ENCODE measurements at regions not wholly inside any gene's neighbourhood (a gene's known extent, or its start where the extent isn't known, plus 50 kb on each side); places are given as distances from the start of the nearest gene placed in this dataset.

DNA sequence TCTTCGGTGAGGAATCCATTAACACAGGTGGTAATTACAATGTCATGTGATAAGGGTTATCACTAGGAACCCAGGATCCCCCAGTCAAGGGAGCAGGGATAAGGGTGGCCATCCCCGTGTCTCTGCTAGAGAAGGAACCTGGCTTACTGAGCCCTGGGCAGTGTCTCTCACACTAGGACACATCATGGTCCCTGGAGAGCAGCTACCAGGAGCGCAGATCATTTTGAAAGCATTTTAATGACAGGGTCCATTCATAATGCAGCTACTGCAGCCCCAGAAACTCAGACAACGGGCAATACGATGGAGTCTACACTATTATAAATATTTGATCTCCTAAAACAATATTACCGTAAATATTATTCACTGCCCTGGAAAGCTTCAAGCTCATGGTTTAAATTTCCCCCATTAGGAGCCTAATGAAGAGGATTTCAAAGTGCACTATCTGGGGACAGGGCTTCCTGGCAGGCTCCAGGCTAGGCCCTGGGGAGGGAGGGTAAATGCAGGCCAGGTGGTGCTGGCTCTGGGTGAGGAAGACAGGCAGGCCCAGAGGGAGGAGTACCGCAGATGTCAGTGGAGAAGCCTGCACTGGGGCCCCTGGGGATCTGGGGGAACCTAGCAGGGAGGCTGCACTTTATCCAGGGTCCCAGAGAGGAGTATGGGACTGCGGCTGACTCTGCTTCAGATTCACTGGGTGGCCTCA lies 52.6 kb upstream of the LOXL4 start:
- WGBS, 3 donors = 69 to 80% (median 72%) methylated on average over 8 of the region's 8 CpGs
- Histone ChIP-seq H3K4me1 (ENCODE audit: insufficient read depth) (no peaks in the 10 kb centered on the region), H3K27ac (no peak overlapping the region), H3K4me3 (no peak overlapping the region), H3K9me3 (no peaks in the 10 kb centered on the region), H3K36me3 (no peaks in the 10 kb centered on the region), H3K27me3 (no peaks in the 10 kb centered on the region)
- TF ChIP-seq POLR2A (IDR thresholded peaks at IDR 0.05) (no peak), EP300 (IDR thresholded peaks at IDR 0.05) (no peak)
- TF ChIP-seq, protein P1, sequence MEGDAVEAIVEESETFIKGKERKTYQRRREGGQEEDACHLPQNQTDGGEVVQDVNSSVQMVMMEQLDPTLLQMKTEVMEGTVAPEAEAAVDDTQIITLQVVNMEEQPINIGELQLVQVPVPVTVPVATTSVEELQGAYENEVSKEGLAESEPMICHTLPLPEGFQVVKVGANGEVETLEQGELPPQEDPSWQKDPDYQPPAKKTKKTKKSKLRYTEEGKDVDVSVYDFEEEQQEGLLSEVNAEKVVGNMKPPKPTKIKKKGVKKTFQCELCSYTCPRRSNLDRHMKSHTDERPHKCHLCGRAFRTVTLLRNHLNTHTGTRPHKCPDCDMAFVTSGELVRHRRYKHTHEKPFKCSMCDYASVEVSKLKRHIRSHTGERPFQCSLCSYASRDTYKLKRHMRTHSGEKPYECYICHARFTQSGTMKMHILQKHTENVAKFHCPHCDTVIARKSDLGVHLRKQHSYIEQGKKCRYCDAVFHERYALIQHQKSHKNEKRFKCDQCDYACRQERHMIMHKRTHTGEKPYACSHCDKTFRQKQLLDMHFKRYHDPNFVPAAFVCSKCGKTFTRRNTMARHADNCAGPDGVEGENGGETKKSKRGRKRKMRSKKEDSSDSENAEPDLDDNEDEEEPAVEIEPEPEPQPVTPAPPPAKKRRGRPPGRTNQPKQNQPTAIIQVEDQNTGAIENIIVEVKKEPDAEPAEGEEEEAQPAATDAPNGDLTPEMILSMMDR (IDR thresholded peaks at IDR 0.05) = no peak
- no peak for DNase-seq
- intact Hi-C loops (cut with DNase I) = no loop called here

DNA sequence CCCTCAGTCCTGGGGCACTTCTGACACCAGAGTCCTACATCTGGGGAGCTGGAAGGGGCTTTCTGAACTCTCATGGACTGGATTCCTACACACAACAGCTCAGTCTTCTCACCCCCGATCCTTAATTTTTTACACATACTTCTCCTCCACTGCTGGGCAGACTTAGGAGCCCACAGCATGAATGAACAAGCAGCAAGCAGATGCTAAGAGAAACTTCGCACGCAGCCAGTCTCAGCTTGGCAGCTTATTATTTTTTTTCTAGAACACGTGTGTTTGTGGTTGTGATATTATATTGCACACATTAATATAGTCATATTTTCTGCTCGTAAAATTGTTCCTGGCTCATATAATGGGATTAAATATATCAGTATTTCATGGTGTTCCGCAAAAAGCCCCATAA lies 50.9 kb upstream of the LOXL4 start:
- no peaks in the 10 kb centered on the region for H3K36me3 ChIP-seq
- WGBS, 3 donors = 84 to 89% (median 84%) methylated on average over 6 of the region's 6 CpGs

More for the DNA sequence above, 50.9 kb upstream of the LOXL4 start:
- no peaks in the 10 kb centered on the region for H3K4me1 ChIP-seq (ENCODE audit: insufficient read depth)
- no peaks in the 10 kb centered on the region for H3K27me3 ChIP-seq
- TF ChIP-seq EP300 (IDR thresholded peaks at IDR 0.05) = no peak
- TF ChIP-seq, protein P1 (IDR thresholded peaks at IDR 0.05) = no peak
- no peak for TF ChIP-seq POLR2A (IDR thresholded peaks at IDR 0.05)
- no peak for DNase-seq
- intact Hi-C loops (cut with DNase I) = loop anchor here in 2 of 4 donors (10.0 kb wide), 1 partner anchor 154 kb away; no protein-coding TSS in a partner anchor
- no peaks in the 10 kb centered on the region for H3K9me3 ChIP-seq
- no peak overlapping the region for H3K4me3 ChIP-seq
- H3K27ac ChIP-seq = no peak overlapping the region
